Lower leg skin (tissue), 3 donors: ENCODE measurements at regions not wholly inside any gene's neighbourhood (a gene's known extent, or its start where the extent isn't known, plus 50 kb on each side); places are given as distances from the start of the nearest gene placed in this dataset.

Experiments used
- POLR2A ChIP-seq, 2 donors: fragments of 450-650 bp; IDR thresholded peaks; one replicate each; pipeline ENCODE4 v1.6.1; 2016 to 2017; ENCODE audit warnings: antibody characterized with exemption in 2 of 2, mild to moderate bottlenecking in 1 of 2, moderate library complexity in 1 of 2
- TF ChIP-seq, protein P1 (sequence below), 3 donors: fragments of 450-650 bp; IDR thresholded peaks; one replicate each; pipeline ENCODE4 v1.5.1; 2016; ENCODE audit warnings: antibody characterized with exemption in 3 of 3, mild to moderate bottlenecking in 3 of 3, moderate library complexity in 2 of 3

GRCh38 chr18:41719808-41720207 lies 235.2 kb upstream of the PIK3C3 start:
- TF ChIP-seq, protein P1, sequence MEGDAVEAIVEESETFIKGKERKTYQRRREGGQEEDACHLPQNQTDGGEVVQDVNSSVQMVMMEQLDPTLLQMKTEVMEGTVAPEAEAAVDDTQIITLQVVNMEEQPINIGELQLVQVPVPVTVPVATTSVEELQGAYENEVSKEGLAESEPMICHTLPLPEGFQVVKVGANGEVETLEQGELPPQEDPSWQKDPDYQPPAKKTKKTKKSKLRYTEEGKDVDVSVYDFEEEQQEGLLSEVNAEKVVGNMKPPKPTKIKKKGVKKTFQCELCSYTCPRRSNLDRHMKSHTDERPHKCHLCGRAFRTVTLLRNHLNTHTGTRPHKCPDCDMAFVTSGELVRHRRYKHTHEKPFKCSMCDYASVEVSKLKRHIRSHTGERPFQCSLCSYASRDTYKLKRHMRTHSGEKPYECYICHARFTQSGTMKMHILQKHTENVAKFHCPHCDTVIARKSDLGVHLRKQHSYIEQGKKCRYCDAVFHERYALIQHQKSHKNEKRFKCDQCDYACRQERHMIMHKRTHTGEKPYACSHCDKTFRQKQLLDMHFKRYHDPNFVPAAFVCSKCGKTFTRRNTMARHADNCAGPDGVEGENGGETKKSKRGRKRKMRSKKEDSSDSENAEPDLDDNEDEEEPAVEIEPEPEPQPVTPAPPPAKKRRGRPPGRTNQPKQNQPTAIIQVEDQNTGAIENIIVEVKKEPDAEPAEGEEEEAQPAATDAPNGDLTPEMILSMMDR (IDR thresholded peaks at IDR 0.05): no peak
- TF ChIP-seq POLR2A (IDR thresholded peaks at IDR 0.05): no peak
